ENCODE measurements at regions not wholly inside any gene's neighbourhood (a gene's known extent, or its start where the extent isn't known, plus 50 kb on each side); places are given as distances from the start of the nearest gene placed in this dataset.

GRCh38 chr10:56874950-56875349 is 513.9 kb upstream of the ZWINT start:
- peaks cover 0 to 10% (median 8%) of the 10 kb centered on the region in 8 donors for H3K9me3 Mint-ChIP-seq
- CTCF ChIA-PET (ENCODE audit: partially characterized antibody): no interaction called here
- H3K36me3 ChIP-seq (ENCODE audit: insufficient read depth, low read length): no peaks in the 10 kb centered on the region
- H3K27me3 ChIP-seq (ENCODE audit: insufficient read depth, low read length): no peaks in the 10 kb centered on the region
- intact Hi-C loops (cut with micrococcal nuclease): no loop called here
- H3K4me3 Mint-ChIP-seq: no peak overlapping the region
- POLR2A ChIA-PET (ENCODE audit: partially characterized antibody): no interaction called here
- H3K36me3 Mint-ChIP-seq: no peaks in the 10 kb centered on the region
- no peaks in the 10 kb centered on the region for H3K4me1 ChIP-seq (ENCODE audit: insufficient read depth, low read length)
- no peaks in the 10 kb centered on the region for H3K4me1 Mint-ChIP-seq
- DNase-seq: no peak
- H3K4me3 ChIP-seq (ENCODE audit: low read length in 2 of 2): no peak overlapping the region
- no peak overlapping the region for H3K27ac ChIP-seq (ENCODE audit: low read depth, low read length)
- no peak overlapping the region for H3K27ac Mint-ChIP-seq
- H3K9me3 ChIP-seq (ENCODE audit: control insufficient read depth in 1 of 2, low read length in 2 of 2): peaks cover 0 to 7% of the 10 kb centered on the region in 2 donors
- H3K27me3 Mint-ChIP-seq: no peaks in the 10 kb centered on the region

- no peak for DNase-seq
- no peak overlapping the region for H3K27ac Mint-ChIP-seq
- no peaks in the 10 kb centered on the region for H3K9me3 ChIP-seq (ENCODE audit: control insufficient read depth in 1 of 2, low read length in 2 of 2)
- H3K9me3 Mint-ChIP-seq: peaks cover 0 to 10% (median 4%) of the 10 kb centered on the region in 8 donors
- H3K4me1 ChIP-seq (ENCODE audit: insufficient read depth, low read length): no peaks in the 10 kb centered on the region
- intact Hi-C loops (cut with micrococcal nuclease): no loop called here
- CTCF ChIA-PET (ENCODE audit: partially characterized antibody): no interaction called here
- no peaks in the 10 kb centered on the region for H3K27me3 Mint-ChIP-seq
- no peaks in the 10 kb centered on the region for H3K27me3 ChIP-seq (ENCODE audit: insufficient read depth, low read length)
- H3K36me3 ChIP-seq (ENCODE audit: insufficient read depth, low read length): no peaks in the 10 kb centered on the region
- no peak overlapping the region for H3K4me3 Mint-ChIP-seq
- no peaks in the 10 kb centered on the region for H3K4me1 Mint-ChIP-seq
- no peak overlapping the region for H3K4me3 ChIP-seq (ENCODE audit: low read length in 2 of 2)
- H3K36me3 Mint-ChIP-seq: no peaks in the 10 kb centered on the region
- POLR2A ChIA-PET (ENCODE audit: partially characterized antibody): no interaction called here
- no peak overlapping the region for H3K27ac ChIP-seq (ENCODE audit: low read depth, low read length)
These were observed 510.2 kb upstream of the ZWINT start for GRCh38 chr10:56871160-56871668.

- Mint-ChIP-seq H3K4me1 (no peaks in the 10 kb centered on the region), H3K27ac (no peak overlapping the region), H3K36me3 (no peaks in the 10 kb centered on the region), H3K4me3 (no peak overlapping the region), H3K27me3 (no peaks in the 10 kb centered on the region), H3K9me3 (peaks cover 0 to 8% (median 6%) of the 10 kb centered on the region in 8 donors)
- peaks cover 0 to 4% of the 10 kb centered on the region in 2 donors for H3K9me3 ChIP-seq (ENCODE audit: control insufficient read depth in 1 of 2, low read length in 2 of 2)
- POLR2A ChIA-PET (ENCODE audit: partially characterized antibody): no interaction called here
- CTCF ChIA-PET (ENCODE audit: partially characterized antibody): no interaction called here
- no peak overlapping the region for H3K27ac ChIP-seq (ENCODE audit: low read depth, low read length)
- no peaks in the 10 kb centered on the region for H3K36me3 ChIP-seq (ENCODE audit: insufficient read depth, low read length)
- H3K4me3 ChIP-seq (ENCODE audit: low read length in 2 of 2): no peak overlapping the region
- DNase-seq: no peak
- H3K27me3 ChIP-seq (ENCODE audit: insufficient read depth, low read length): no peaks in the 10 kb centered on the region
- intact Hi-C loops (cut with micrococcal nuclease): no loop called here
- H3K4me1 ChIP-seq (ENCODE audit: insufficient read depth, low read length): no peaks in the 10 kb centered on the region
These were observed 506.2 kb upstream of the ZWINT start for GRCh38 chr10:56867236-56867635.

GRCh38 chr10:56856569-56856968 is 495.5 kb upstream of the ZWINT start:
- Histone ChIP-seq H3K4me1 (ENCODE audit: insufficient read depth, low read length) (no peaks in the 10 kb centered on the region), H3K27ac (ENCODE audit: low read depth, low read length) (no peak overlapping the region), H3K27me3 (ENCODE audit: insufficient read depth, low read length) (no peaks in the 10 kb centered on the region), H3K4me3 (ENCODE audit: low read length in 2 of 2) (no peak overlapping the region), H3K9me3 (ENCODE audit: control insufficient read depth in 1 of 2, low read length in 2 of 2) (no peaks in the 10 kb centered on the region), H3K36me3 (ENCODE audit: insufficient read depth, low read length) (no peaks in the 10 kb centered on the region)
- intact Hi-C loops (cut with micrococcal nuclease): no loop called here
- DNase-seq: no peak
- no peaks in the 10 kb centered on the region for H3K36me3 Mint-ChIP-seq
- ChIA-PET CTCF (ENCODE audit: partially characterized antibody) (no interaction called here), POLR2A (ENCODE audit: partially characterized antibody) (no interaction called here)
- H3K4me1 Mint-ChIP-seq: no peaks in the 10 kb centered on the region
- peaks cover 0 to 10% (median 3%) of the 10 kb centered on the region in 8 donors for H3K9me3 Mint-ChIP-seq
- H3K27ac Mint-ChIP-seq: no peak overlapping the region
- no peak overlapping the region for H3K4me3 Mint-ChIP-seq
- no peaks in the 10 kb centered on the region for H3K27me3 Mint-ChIP-seq

GRCh38 chr10:56844978-56845529 is 484.0 kb upstream of the ZWINT start:
- Histone ChIP-seq H3K4me3 (ENCODE audit: low read length in 2 of 2) (no peak overlapping the region), H3K36me3 (ENCODE audit: insufficient read depth, low read length) (no peaks in the 10 kb centered on the region), H3K4me1 (ENCODE audit: insufficient read depth, low read length) (no peaks in the 10 kb centered on the region), H3K27me3 (ENCODE audit: insufficient read depth, low read length) (no peaks in the 10 kb centered on the region), H3K27ac (ENCODE audit: low read depth, low read length) (no peak overlapping the region), H3K9me3 (ENCODE audit: control insufficient read depth in 1 of 2, low read length in 2 of 2) (peaks cover 0 to 5% of the 10 kb centered on the region in 2 donors)
- no peaks in the 10 kb centered on the region for H3K4me1 Mint-ChIP-seq
- no peak for DNase-seq
- H3K4me3 Mint-ChIP-seq: no peak overlapping the region
- H3K9me3 Mint-ChIP-seq: peaks cover 0 to 7% (median 2%) of the 10 kb centered on the region in 8 donors
- no peak overlapping the region for H3K27ac Mint-ChIP-seq
- intact Hi-C loops (cut with micrococcal nuclease): no loop called here
- CTCF ChIA-PET (ENCODE audit: partially characterized antibody): no interaction called here
- POLR2A ChIA-PET (ENCODE audit: partially characterized antibody): no interaction called here
- H3K36me3 Mint-ChIP-seq: no peaks in the 10 kb centered on the region
- H3K27me3 Mint-ChIP-seq: no peaks in the 10 kb centered on the region

GRCh38 chr10:56836659-56837058 is 475.6 kb upstream of the ZWINT start:
- H3K27me3 ChIP-seq (ENCODE audit: insufficient read depth, low read length): no peaks in the 10 kb centered on the region
- Mint-ChIP-seq H3K36me3 (no peaks in the 10 kb centered on the region), H3K4me3 (no peak overlapping the region), H3K4me1 (no peaks in the 10 kb centered on the region), H3K27me3 (no peaks in the 10 kb centered on the region), H3K9me3 (peaks cover 0 to 9% (median 5%) of the 10 kb centered on the region in 8 donors), H3K27ac (no peak overlapping the region)
- H3K27ac ChIP-seq (ENCODE audit: low read depth, low read length): no peak overlapping the region
- ChIA-PET POLR2A (ENCODE audit: partially characterized antibody) (no interaction called here), CTCF (ENCODE audit: partially characterized antibody) (no interaction called here)
- intact Hi-C loops (cut with micrococcal nuclease): no loop called here
- H3K4me1 ChIP-seq (ENCODE audit: insufficient read depth, low read length): no peaks in the 10 kb centered on the region
- DNase-seq: no peak
- H3K9me3 ChIP-seq (ENCODE audit: control insufficient read depth in 1 of 2, low read length in 2 of 2): no peaks in the 10 kb centered on the region
- no peak overlapping the region for H3K4me3 ChIP-seq (ENCODE audit: low read length in 2 of 2)
- H3K36me3 ChIP-seq (ENCODE audit: insufficient read depth, low read length): no peaks in the 10 kb centered on the region

- Mint-ChIP-seq H3K36me3 (no peaks in the 10 kb centered on the region), H3K4me3 (no peak overlapping the region), H3K4me1 (no peaks in the 10 kb centered on the region), H3K27me3 (no peaks in the 10 kb centered on the region), H3K9me3 (peaks cover 0 to 17% (median 6%) of the 10 kb centered on the region in 8 donors), H3K27ac (no peak overlapping the region)
- no peak overlapping the region for H3K27ac ChIP-seq (ENCODE audit: low read depth, low read length)
- ChIA-PET POLR2A (ENCODE audit: partially characterized antibody) (no interaction called here), CTCF (ENCODE audit: partially characterized antibody) (no interaction called here)
- no peaks in the 10 kb centered on the region for H3K9me3 ChIP-seq (ENCODE audit: control insufficient read depth in 1 of 2, low read length in 2 of 2)
- no peaks in the 10 kb centered on the region for H3K27me3 ChIP-seq (ENCODE audit: insufficient read depth, low read length)
- no peaks in the 10 kb centered on the region for H3K4me1 ChIP-seq (ENCODE audit: insufficient read depth, low read length)
- H3K4me3 ChIP-seq (ENCODE audit: low read length in 2 of 2): no peak overlapping the region
- no peak for DNase-seq
- no peaks in the 10 kb centered on the region for H3K36me3 ChIP-seq (ENCODE audit: insufficient read depth, low read length)
- intact Hi-C loops (cut with micrococcal nuclease): no loop called here
These were observed 470.6 kb upstream of the ZWINT start for GRCh38 chr10:56831681-56832080.

GRCh38 chr10:56823849-56824248 is 462.8 kb upstream of the ZWINT start:
- Mint-ChIP-seq H3K4me3 (no peak overlapping the region), H3K27me3 (no peaks in the 10 kb centered on the region), H3K4me1 (no peaks in the 10 kb centered on the region), H3K36me3 (no peaks in the 10 kb centered on the region), H3K27ac (no peak overlapping the region), H3K9me3 (peaks cover 0 to 59% (median 26%) of the 10 kb centered on the region in 8 donors)
- no peaks in the 10 kb centered on the region for H3K4me1 ChIP-seq (ENCODE audit: insufficient read depth, low read length)
- ChIA-PET CTCF (ENCODE audit: partially characterized antibody) (no interaction called here), POLR2A (ENCODE audit: partially characterized antibody) (no interaction called here)
- no peak overlapping the region for H3K27ac ChIP-seq (ENCODE audit: low read depth, low read length)
- H3K9me3 ChIP-seq (ENCODE audit: control insufficient read depth in 1 of 2, low read length in 2 of 2): no peaks in the 10 kb centered on the region
- no peak for DNase-seq
- no peaks in the 10 kb centered on the region for H3K36me3 ChIP-seq (ENCODE audit: insufficient read depth, low read length)
- H3K27me3 ChIP-seq (ENCODE audit: insufficient read depth, low read length): no peaks in the 10 kb centered on the region
- intact Hi-C loops (cut with micrococcal nuclease): no loop called here
- H3K4me3 ChIP-seq (ENCODE audit: low read length in 2 of 2): no peak overlapping the region

All from CD4-positive, alpha-beta memory T cell (primary cell).